GM12873 (cell line): ENCODE measurements at regions not wholly inside any gene's neighbourhood (a gene's known extent, or its start where the extent isn't known, plus 50 kb on each side); places are given as distances from the start of the nearest gene placed in this dataset.

Experiments
- TF ChIP-seq, protein P1 (sequence below): IDR thresholded peaks from 2 replicates; pipeline ENCODE4 v1.5.1; 2012; ENCODE audit warnings: low read depth, mild to moderate bottlenecking, moderate library complexity, low read length, control low read depth; ENCODE audit not compliant: insufficient read depth; ENCODE audit errors: missing control alignments

DNA sequence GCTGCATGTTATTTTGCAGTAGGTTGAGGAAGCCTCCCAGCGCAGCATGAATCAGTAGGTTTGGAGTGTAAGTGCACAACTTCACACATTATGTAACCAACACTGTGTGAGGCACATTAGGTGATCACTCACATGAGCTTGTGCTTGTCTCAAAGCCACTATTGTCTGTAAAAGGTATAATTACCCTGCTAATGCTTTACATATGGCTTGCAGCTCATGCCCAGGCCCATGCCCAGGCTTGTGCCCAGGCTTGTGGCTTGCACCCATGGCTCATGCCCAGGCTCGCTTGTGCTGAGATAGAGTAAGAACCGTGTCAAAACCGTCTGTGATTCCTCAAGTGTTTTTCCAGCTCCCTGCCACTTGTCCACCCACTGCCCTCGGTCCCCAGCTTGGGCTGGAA is 596.3 kb downstream of the LTN1 start:
- TF ChIP-seq, protein P1, sequence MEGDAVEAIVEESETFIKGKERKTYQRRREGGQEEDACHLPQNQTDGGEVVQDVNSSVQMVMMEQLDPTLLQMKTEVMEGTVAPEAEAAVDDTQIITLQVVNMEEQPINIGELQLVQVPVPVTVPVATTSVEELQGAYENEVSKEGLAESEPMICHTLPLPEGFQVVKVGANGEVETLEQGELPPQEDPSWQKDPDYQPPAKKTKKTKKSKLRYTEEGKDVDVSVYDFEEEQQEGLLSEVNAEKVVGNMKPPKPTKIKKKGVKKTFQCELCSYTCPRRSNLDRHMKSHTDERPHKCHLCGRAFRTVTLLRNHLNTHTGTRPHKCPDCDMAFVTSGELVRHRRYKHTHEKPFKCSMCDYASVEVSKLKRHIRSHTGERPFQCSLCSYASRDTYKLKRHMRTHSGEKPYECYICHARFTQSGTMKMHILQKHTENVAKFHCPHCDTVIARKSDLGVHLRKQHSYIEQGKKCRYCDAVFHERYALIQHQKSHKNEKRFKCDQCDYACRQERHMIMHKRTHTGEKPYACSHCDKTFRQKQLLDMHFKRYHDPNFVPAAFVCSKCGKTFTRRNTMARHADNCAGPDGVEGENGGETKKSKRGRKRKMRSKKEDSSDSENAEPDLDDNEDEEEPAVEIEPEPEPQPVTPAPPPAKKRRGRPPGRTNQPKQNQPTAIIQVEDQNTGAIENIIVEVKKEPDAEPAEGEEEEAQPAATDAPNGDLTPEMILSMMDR: no peak

DNA sequence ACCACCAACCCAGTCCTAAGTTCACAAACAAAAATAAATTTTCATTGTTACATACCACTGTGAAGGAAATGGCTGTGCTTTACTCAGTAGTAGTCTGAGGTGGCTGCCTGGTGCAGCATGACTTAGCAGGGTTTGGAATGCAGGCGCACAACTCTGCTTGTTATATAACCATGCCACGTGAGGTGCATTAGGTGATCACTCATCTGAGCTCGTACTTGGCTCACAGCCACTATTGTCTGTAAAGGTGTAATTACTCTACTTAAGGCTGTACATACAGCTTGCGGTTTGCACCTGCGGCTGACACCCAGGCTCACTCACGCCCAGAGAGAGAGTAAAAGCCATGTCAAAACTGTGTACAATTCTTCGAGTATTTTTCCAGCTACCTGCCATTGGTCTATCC is 599.4 kb downstream of the LTN1 start:
- TF ChIP-seq, protein P1: no peak

DNA sequence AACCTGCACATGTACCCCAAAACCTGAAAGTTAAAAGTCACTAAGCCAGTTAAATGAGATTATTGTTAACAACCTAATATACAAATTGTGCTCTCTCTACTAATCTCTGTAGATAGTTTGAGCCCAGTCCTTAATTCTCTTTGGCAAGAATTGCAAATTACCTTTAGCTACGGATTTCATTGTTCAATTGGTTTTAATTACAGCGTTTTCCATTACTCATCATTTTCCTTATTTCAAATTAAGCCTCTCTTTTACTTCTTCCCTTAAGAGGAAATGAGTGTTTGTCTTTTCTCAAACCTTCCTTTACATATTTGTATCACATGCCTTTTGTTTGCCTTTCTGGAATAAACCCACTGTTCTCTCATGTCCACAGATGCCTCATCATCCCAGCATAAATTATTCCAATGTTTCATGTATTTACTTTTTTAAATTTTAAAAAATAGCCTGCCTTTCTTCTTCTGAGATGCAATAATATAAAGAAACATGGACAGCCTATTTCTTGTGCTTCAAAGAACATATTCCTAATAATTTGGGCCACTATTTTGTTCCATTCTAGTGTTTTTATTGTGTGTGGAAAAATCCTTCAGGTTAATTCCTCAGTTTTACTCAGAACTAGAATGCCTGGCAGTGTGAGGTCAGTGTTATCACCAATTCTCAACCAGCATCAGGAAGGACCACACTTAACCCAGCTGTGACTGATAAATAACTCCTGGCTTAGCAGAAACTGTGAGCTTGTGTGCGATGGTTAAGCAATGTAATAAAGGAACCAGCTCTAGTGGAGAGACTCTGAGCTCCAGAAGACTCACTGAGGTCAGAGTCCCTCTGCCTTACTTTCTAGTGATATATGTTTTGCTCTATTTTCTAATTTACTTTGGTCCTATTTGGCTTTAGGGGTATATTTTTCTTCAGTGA is 600.5 kb downstream of the LTN1 start:
- TF ChIP-seq, protein P1: no peak

DNA sequence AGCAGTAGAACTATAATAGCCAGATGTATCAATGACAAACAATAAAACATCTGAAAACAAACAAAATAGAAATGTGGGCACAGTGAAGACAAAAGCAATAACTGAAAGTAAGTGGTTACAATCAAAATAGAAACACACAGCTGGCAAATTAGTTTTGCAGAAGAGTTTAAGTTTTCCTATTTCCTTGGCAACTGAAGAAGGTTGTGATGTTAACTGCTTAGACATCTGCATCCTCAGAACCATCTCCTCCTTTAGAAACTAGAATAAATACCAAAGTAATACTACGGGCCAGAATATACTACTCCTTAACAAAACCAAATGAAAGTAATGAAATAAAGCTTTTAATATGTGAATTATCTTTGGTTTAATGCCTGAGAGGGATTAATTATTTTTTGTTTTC is 605.5 kb downstream of the LTN1 start:
- TF ChIP-seq, protein P1: no peak

DNA sequence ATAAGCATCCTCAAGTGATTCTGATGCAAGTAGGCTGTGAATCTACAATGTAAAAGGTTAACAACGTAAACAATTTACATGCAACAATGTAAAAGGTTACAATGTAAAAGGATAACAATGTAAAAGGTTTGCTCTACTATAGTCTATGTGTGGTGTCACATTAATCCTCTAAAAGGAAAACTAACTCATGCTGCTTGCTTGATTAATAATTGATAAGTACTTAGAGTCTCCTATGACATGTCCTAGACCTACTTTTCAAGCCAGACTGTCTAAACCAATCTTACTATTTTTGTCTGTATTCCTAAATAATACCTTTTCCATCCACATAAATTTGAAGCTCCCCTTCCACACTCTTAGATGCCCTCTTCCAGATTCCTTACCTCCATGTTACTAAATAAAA is 606.8 kb downstream of the LTN1 start:
- TF ChIP-seq, protein P1: no peak

DNA sequence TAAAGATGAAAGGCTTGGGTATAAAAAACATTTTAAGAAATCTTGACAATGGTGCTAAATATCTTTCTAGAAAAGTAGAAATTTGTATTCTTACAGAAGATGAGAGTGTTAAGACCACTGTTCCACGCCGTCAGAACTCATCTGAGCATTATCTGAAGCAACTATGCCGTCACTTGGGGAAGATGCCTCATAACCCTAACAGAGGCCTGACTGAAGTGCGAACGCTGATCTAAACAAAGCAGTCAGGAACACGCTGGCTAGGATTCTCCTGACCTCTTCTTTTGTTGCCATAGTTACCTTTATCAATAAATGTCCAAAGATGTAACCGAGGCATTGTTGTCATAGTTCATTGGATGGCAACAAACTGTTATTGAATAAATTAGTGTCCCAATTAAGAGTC is 612.4 kb downstream of the LTN1 start:
- TF ChIP-seq, protein P1: no peak

DNA sequence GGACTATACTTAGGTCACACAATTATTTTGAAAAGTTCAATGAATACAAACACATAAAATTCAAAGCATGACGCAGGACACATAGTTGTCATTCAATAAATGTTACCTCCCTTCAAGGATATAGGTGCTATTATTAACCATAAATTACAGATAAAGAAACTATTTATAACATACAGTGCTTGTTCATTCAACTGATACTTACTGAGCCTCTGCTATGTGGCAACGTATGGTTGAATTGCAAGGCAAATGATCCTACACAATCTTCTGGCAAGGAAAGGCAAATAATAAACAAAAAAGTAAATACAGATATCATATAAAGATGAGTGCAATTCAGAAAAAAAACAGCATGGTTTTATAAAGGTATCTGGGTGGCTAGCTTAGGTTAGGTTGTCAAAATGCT is 614.7 kb downstream of the LTN1 start:
- TF ChIP-seq, protein P1: no peak
